ENCODE measurements at regions not wholly inside any gene's neighbourhood (a gene's known extent, or its start where the extent isn't known, plus 50 kb on each side); places are given as distances from the start of the nearest gene placed in this dataset.

GRCh38 chr19:30276011-30276882 is 95.9 kb upstream of the ZNF536 start:
- no peak for TF ChIP-seq CTCF (IDR thresholded peaks at IDR 0.05)
- TF ChIP-seq POLR2A (IDR thresholded peaks at IDR 0.05), result no peak
